H1 (cell line): ENCODE measurements at regions not wholly inside any gene's neighbourhood (a gene's known extent, or its start where the extent isn't known, plus 50 kb on each side); places are given as distances from the start of the nearest gene placed in this dataset.
"Not testable (repeated sequence)": the region's sequence is repeated elsewhere in the genome, so short reads cannot be mapped to it uniquely, and the experiment has no call there.

Experiments used
- ATF2 ChIP-seq: IDR thresholded peaks from 2 replicates; pipeline ENCODE4 v1.6.1; 2012; ENCODE audit warnings: low read length, inconsistent platforms
- ATF3 ChIP-seq: IDR thresholded peaks from 2 replicates; pipeline ENCODE4 v1.6.1; 2011; ENCODE audit warnings: low read depth, mild to moderate bottlenecking, low read length; ENCODE audit not compliant: insufficient read depth
- EZH2 ChIP-seq: fragments of 200-600 bp; sonication (generic); IDR thresholded peaks from 2 replicates; pipeline ENCODE4 v1.7.1; 2012; ENCODE audit warnings: low read depth, mild to moderate bottlenecking, moderate library complexity, low read length, inconsistent platforms; ENCODE audit not compliant: severe bottlenecking
- GABPA ChIP-seq: IDR thresholded peaks from 2 replicates; pipeline ENCODE4 v1.6.1; 2011; ENCODE audit warnings: mild to moderate bottlenecking, low read length, moderate library complexity, borderline replicate concordance; ENCODE audit not compliant: insufficient read depth
- HDAC2 ChIP-seq, 2 experiments: fragments of 300-600 bp in 1 of 2; sonication (generic) in 1 of 2; IDR thresholded peaks; 2 replicates each; pipeline ENCODE4 v1.6.1; 2011 to 2012; ENCODE audit warnings: low read depth in 2 of 2, low read length in 2 of 2, mild to moderate bottlenecking in 2 of 2, moderate library complexity in 2 of 2, borderline replicate concordance in 1 of 2, inconsistent platforms in 1 of 2
- JUN ChIP-seq: IDR thresholded peaks from 2 replicates; pipeline ENCODE4 v1.6.1; 2011; ENCODE audit warnings: low read depth, mild to moderate bottlenecking, improper control_type of control experiment, low read length
- KDM5A ChIP-seq: fragments of 200-600 bp; IDR thresholded peaks from 2 replicates; pipeline ENCODE4 v1.7.1; 2012; ENCODE audit warnings: mild to moderate bottlenecking, low read length, inconsistent platforms, mixed read lengths
- POLR2AphosphoS5 ChIP-seq: IDR thresholded peaks from 2 replicates; pipeline ENCODE4 v1.6.1; 2011; ENCODE audit warnings: low read depth, low read length
- RNF2 ChIP-seq: fragments of 200-900, 300-1000 bp; sonication (generic); IDR thresholded peaks from 2 replicates; pipeline ENCODE4 v1.7.1; 2016; ENCODE audit warnings: borderline replicate concordance, low read depth, mild to moderate bottlenecking, antibody characterized with exemption, low read length; ENCODE audit not compliant: poor library complexity, severe bottlenecking; ENCODE audit errors: missing control alignments
- SIRT6 ChIP-seq: IDR thresholded peaks from one replicate; pipeline ENCODE4 v1.7.1; 2012; ENCODE audit warnings: low read length, inconsistent platforms
- TAF1 ChIP-seq: IDR thresholded peaks from 2 replicates; pipeline ENCODE4 v1.6.1; 2011; ENCODE audit warnings: mild to moderate bottlenecking, low read depth, low read length
- TF ChIP-seq, protein P1 (sequence below), 3 experiments: IDR thresholded peaks; 1 replicate in 2 of 3; 2 replicates in 1 of 3; pipeline versions ENCODE4 v1.5.1 to v1.6.1; 2011; ENCODE audit warnings: low read length in 3 of 3, mild to moderate bottlenecking in 3 of 3, inconsistent platforms in 2 of 3, low read depth in 1 of 3, moderate library complexity in 1 of 3; ENCODE audit not compliant: insufficient read depth in 1 of 3; ENCODE audit errors: control extremely low read depth in 1 of 3

DNA sequence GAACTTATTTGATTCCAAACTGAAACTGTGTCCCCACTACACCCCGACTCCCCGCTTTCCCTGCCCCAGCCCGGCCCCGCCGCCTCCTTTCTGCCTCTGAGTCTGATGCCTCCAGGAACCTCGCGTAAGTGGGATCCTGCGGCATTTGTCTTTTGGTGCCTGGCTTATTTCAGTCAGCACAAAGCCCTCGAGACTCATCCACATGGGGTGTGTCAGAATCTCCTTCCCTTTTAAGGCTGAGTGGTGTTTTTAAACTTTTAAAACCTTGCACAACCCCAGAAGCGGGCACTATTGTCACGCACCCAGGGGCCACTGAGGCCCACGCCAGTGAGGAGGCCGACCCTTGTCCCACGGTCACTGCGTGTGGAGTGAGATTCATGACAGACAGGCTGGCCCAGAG lies 206.9 kb downstream of the NPIPB11 start:
- TF ChIP-seq SIRT6; GABPA; KDM5A; ATF3; ATF2; EZH2; JUN; TAF1; RNF2; POLR2AphosphoS5; HDAC2 (IDR thresholded peaks at IDR 0.05; ENCODE audit: borderline replicate concordance in 1 of 2, low read depth in 2 of 2, low read length in 2 of 2): not testable (repeated sequence)
- TF ChIP-seq, protein P1, sequence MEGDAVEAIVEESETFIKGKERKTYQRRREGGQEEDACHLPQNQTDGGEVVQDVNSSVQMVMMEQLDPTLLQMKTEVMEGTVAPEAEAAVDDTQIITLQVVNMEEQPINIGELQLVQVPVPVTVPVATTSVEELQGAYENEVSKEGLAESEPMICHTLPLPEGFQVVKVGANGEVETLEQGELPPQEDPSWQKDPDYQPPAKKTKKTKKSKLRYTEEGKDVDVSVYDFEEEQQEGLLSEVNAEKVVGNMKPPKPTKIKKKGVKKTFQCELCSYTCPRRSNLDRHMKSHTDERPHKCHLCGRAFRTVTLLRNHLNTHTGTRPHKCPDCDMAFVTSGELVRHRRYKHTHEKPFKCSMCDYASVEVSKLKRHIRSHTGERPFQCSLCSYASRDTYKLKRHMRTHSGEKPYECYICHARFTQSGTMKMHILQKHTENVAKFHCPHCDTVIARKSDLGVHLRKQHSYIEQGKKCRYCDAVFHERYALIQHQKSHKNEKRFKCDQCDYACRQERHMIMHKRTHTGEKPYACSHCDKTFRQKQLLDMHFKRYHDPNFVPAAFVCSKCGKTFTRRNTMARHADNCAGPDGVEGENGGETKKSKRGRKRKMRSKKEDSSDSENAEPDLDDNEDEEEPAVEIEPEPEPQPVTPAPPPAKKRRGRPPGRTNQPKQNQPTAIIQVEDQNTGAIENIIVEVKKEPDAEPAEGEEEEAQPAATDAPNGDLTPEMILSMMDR (IDR thresholded peaks at IDR 0.05; ENCODE audit: control extremely low read depth in 1 of 3, insufficient read depth in 1 of 3, low read depth in 1 of 3, low read length in 3 of 3) = not testable (repeated sequence)
